ENCODE measurements at regions not wholly inside any gene's neighbourhood (a gene's known extent, or its start where the extent isn't known, plus 50 kb on each side); places are given as distances from the start of the nearest gene placed in this dataset.

GRCh38 chr12:63307849-63308248 is 156.8 kb upstream of the AVPR1A start:
- ATAC-seq (no peak), DNase-seq (ENCODE audit: low spot score) (no peak)
- no peak overlapping the region for H3K4me3 Mint-ChIP-seq
- CTCF ChIA-PET, result no interaction called here
- no peak for TF ChIP-seq NR1H2 (CRISPR knock-in tag; IDR thresholded peaks at IDR 0.05)
- no peak for TF ChIP-seq SMAD3 (CRISPR knock-in tag; IDR thresholded peaks at IDR 0.05; ENCODE audit: borderline replicate concordance)
- TF ChIP-seq RELA (CRISPR knock-in tag; IDR thresholded peaks at IDR 0.05; ENCODE audit: borderline replicate concordance), result no peak
- no peak for TF ChIP-seq NFE2L1 (CRISPR knock-in tag; IDR thresholded peaks at IDR 0.05)
- no peak for TF ChIP-seq TEAD4 (CRISPR knock-in tag; IDR thresholded peaks at IDR 0.05)
- TF ChIP-seq ZNF232 (CRISPR knock-in tag; IDR thresholded peaks at IDR 0.05), result no peak
- TF ChIP-seq ESRRA (CRISPR knock-in tag; IDR thresholded peaks at IDR 0.05; ENCODE audit: borderline replicate concordance), result no peak
- TF ChIP-seq TEAD1 (CRISPR knock-in tag; IDR thresholded peaks at IDR 0.05), result no peak
- TF ChIP-seq, protein P1, sequence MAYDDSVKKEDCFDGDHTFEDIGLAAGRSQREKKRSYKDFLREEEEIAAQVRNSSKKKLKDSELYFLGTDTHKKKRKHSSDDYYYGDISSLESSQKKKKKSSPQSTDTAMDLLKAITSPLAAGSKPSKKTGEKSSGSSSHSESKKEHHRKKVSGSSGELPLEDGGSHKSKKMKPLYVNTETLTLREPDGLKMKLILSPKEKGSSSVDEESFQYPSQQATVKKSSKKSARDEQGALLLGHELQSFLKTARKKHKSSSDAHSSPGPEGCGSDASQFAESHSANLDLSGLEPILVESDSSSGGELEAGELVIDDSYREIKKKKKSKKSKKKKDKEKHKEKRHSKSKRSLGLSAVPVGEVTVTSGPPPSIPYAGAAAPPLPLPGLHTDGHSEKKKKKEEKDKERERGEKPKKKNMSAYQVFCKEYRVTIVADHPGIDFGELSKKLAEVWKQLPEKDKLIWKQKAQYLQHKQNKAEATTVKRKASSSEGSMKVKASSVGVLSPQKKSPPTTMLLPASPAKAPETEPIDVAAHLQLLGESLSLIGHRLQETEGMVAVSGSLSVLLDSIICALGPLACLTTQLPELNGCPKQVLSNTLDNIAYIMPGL (CRISPR knock-in tag; IDR thresholded peaks at IDR 0.05), result no peak
- TF ChIP-seq IRF2 (CRISPR knock-in tag; IDR thresholded peaks at IDR 0.05; ENCODE audit: borderline replicate concordance, low read depth), result no peak
- no peak for TF ChIP-seq ZBTB21 (CRISPR knock-in tag; IDR thresholded peaks at IDR 0.05; ENCODE audit: borderline replicate concordance)
- TF ChIP-seq USF2 (CRISPR knock-in tag; IDR thresholded peaks at IDR 0.05), result no peak
- TF ChIP-seq CBFB (CRISPR knock-in tag; IDR thresholded peaks at IDR 0.05; ENCODE audit: low read depth), result no peak
- TF ChIP-seq ATF1 (CRISPR knock-in tag; IDR thresholded peaks at IDR 0.05), result no peak
- no peak for TF ChIP-seq ERG (CRISPR knock-in tag; IDR thresholded peaks at IDR 0.05)
- no peak for TF ChIP-seq E2F4 (CRISPR knock-in tag; IDR thresholded peaks at IDR 0.05; ENCODE audit: borderline replicate concordance, low read depth)
- no peak for TF ChIP-seq OVOL2 (CRISPR knock-in tag; IDR thresholded peaks at IDR 0.05; ENCODE audit: borderline replicate concordance)
- TF ChIP-seq ZNF671 (CRISPR knock-in tag; IDR thresholded peaks at IDR 0.05), result no peak
- TF ChIP-seq, protein P2, sequence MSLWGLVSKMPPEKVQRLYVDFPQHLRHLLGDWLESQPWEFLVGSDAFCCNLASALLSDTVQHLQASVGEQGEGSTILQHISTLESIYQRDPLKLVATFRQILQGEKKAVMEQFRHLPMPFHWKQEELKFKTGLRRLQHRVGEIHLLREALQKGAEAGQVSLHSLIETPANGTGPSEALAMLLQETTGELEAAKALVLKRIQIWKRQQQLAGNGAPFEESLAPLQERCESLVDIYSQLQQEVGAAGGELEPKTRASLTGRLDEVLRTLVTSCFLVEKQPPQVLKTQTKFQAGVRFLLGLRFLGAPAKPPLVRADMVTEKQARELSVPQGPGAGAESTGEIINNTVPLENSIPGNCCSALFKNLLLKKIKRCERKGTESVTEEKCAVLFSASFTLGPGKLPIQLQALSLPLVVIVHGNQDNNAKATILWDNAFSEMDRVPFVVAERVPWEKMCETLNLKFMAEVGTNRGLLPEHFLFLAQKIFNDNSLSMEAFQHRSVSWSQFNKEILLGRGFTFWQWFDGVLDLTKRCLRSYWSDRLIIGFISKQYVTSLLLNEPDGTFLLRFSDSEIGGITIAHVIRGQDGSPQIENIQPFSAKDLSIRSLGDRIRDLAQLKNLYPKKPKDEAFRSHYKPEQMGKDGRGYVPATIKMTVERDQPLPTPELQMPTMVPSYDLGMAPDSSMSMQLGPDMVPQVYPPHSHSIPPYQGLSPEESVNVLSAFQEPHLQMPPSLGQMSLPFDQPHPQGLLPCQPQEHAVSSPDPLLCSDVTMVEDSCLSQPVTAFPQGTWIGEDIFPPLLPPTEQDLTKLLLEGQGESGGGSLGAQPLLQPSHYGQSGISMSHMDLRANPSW (CRISPR knock-in tag; conservative IDR thresholded peaks at IDR 0.05; ENCODE audit: low read depth), result no peak
- 0 out of 2 replicates have a peak, but pooled peaks cover 3% of the 10 kb centered on the region for H3K4me1 Mint-ChIP-seq
- no peaks in the 10 kb centered on the region for H3K27me3 Mint-ChIP-seq (ENCODE audit: low read depth)
- POLR2A ChIA-PET, result no interaction called here
- no peak overlapping the region for H3K27ac Mint-ChIP-seq
- peaks cover 18% of the 10 kb centered on the region for H3K9me3 Mint-ChIP-seq
- no peaks in the 10 kb centered on the region; the same call in 1 of the 2 replicates for H3K36me3 Mint-ChIP-seq

Measured in WTC11 (cell line).